IMR-90 (cell line): ENCODE measurements at regions not wholly inside any gene's neighbourhood (a gene's known extent, or its start where the extent isn't known, plus 50 kb on each side); places are given as distances from the start of the nearest gene placed in this dataset.

ENCODE experiments used
- ATAC-seq: fragments of 200-7000 bp; cut with Tn5 transposase; 2 replicates; pipeline ENCODE4 v1.9.1; 2020; ENCODE audit warnings: low read depth, mild to moderate bottlenecking, moderate library complexity
- BruUV-seq: library from RNA; stranded (reverse); fragments of 400-500 nt; replicated peaks from 2 replicates; lab custom pipeline; 2021; lab: Mats Ljungman, UMichigan
- CTCF ChIA-PET: fragments of 300-600 bp; formaldehyde crosslinking; extraction: SDS; loops from one replicate; lab custom pipeline; 2021; ENCODE audit warnings: antibody characterized with exemption; lab: Yijun Ruan, JAX
- POLR2A ChIA-PET: fragments of 300-600 bp; sonication (Branson Sonifier 250); formaldehyde crosslinking; loops from one replicate; lab custom pipeline; 2022; ENCODE audit warnings: antibody characterized with exemption; ENCODE audit not compliant: unreplicated experiment; lab: Charles Lee
- DNase-seq: peaks from one replicate; pipeline ENCODE4 v3.0.0; 2013
- H2AFZ ChIP-seq: replicated peaks from 2 replicates; pipeline ENCODE3; 2013; ENCODE audit warnings: low read length, mild to moderate bottlenecking; ENCODE audit not compliant: poor library complexity
- H2AK5ac ChIP-seq: 2 replicates; pipeline ENCODE4 v1.6.1; 2013; ENCODE audit warnings: low read depth, low read length, inconsistent platforms
- H2AK9ac ChIP-seq: replicated peaks from 2 replicates; pipeline ENCODE3; 2013; ENCODE audit warnings: mild to moderate bottlenecking, low read depth, low read length, moderate library complexity; ENCODE audit not compliant: poor library complexity
- H2BK120ac ChIP-seq: 2 replicates; pipeline ENCODE4 v1.6.1; 2013; ENCODE audit warnings: low read depth, low read length, inconsistent platforms
- H2BK15ac ChIP-seq: 3 replicates; pipeline ENCODE4 v1.6.1; 2013; ENCODE audit warnings: low read depth, low read length, inconsistent platforms
- H2BK20ac ChIP-seq: 2 replicates; pipeline ENCODE4 v1.6.1; 2013; ENCODE audit warnings: low read depth, mild to moderate bottlenecking, inconsistent platforms, low read length, moderate library complexity
- H2BK5ac ChIP-seq: 2 replicates; pipeline ENCODE4 v1.6.1; 2013; ENCODE audit warnings: mild to moderate bottlenecking, low read depth, low read length, inconsistent platforms; ENCODE audit not compliant: poor library complexity, severe bottlenecking
- H3K14ac ChIP-seq: replicated peaks from 2 replicates; pipeline ENCODE4 v1.6.1; 2013; ENCODE audit warnings: low read depth, low read length, inconsistent platforms
- H3K18ac ChIP-seq: 2 replicates; pipeline ENCODE4 v1.6.1; 2013; ENCODE audit warnings: low read depth, low read length, control low read depth
- H3K23ac ChIP-seq: 2 replicates; pipeline ENCODE4 v1.6.1; 2013; ENCODE audit warnings: low read depth, low read length, inconsistent platforms
- H3K27ac ChIP-seq: 2 replicates; pipeline ENCODE4 v1.5.1; 2013; ENCODE audit warnings: mild to moderate bottlenecking, control low read depth, low read length; ENCODE audit not compliant: insufficient read depth
- H3K27me3 ChIP-seq: 2 replicates; pipeline ENCODE4 v1.6.1; 2013; ENCODE audit warnings: low read length; ENCODE audit not compliant: control insufficient read depth, insufficient read depth
- H3K36me3 ChIP-seq: 2 replicates; pipeline ENCODE4 v1.6.1; 2013; ENCODE audit warnings: low read length, mixed read lengths; ENCODE audit not compliant: control insufficient read depth, insufficient read depth
- H3K4ac ChIP-seq: 2 replicates; pipeline ENCODE4 v1.6.1; 2013; ENCODE audit warnings: low read depth, low read length, inconsistent platforms
- H3K4me1 ChIP-seq: 2 replicates; pipeline ENCODE4 v1.6.1; 2013; ENCODE audit warnings: low read length, mixed read lengths; ENCODE audit not compliant: control insufficient read depth, insufficient read depth
- H3K4me2 ChIP-seq: 2 replicates; pipeline ENCODE4 v1.6.1; 2013; ENCODE audit warnings: low read depth, mild to moderate bottlenecking, control low read depth, low read length, moderate library complexity
- H3K4me3 ChIP-seq: 2 replicates; pipeline ENCODE4 v1.5.1; 2013; ENCODE audit warnings: low read depth, mild to moderate bottlenecking, control low read depth, low read length, moderate library complexity; ENCODE audit not compliant: insufficient read depth
- H3K56ac ChIP-seq: 2 replicates; pipeline ENCODE4 v1.6.1; 2013; ENCODE audit warnings: low read length, inconsistent platforms; ENCODE audit not compliant: insufficient read depth; ENCODE audit errors: extremely low read depth
- H3K79me1 ChIP-seq, 2 experiments: 2 replicates each; pipeline ENCODE4 v1.6.1; 2013; ENCODE audit warnings: low read length in 2 of 2, inconsistent platforms in 1 of 2, low read depth in 1 of 2
- H3K9ac ChIP-seq: 2 replicates; pipeline ENCODE4 v1.6.1; 2013; ENCODE audit warnings: low read depth, low read length, control low read depth
- H3K9me1 ChIP-seq: 2 replicates; pipeline ENCODE4 v1.6.1; 2013; ENCODE audit warnings: low read length, inconsistent platforms; ENCODE audit not compliant: insufficient read depth
- H3K9me3 ChIP-seq: 2 replicates; pipeline ENCODE4 v1.6.1; 2013; ENCODE audit warnings: low read length; ENCODE audit not compliant: control insufficient read depth, insufficient read depth
- H4K20me1 ChIP-seq: 2 replicates; pipeline ENCODE4 v1.6.1; 2013; ENCODE audit warnings: low read length, inconsistent platforms; ENCODE audit not compliant: insufficient read depth
- H4K5ac ChIP-seq: 2 replicates; pipeline ENCODE4 v1.6.1; 2013; ENCODE audit warnings: mild to moderate bottlenecking, low read depth, low read length, control low read depth
- H4K8ac ChIP-seq, 2 experiments: 2 replicates each; pipeline ENCODE4 v1.6.1; 2013; ENCODE audit warnings: low read depth in 2 of 2, low read length in 2 of 2, control low read depth in 1 of 2, inconsistent platforms in 1 of 2
- H4K91ac ChIP-seq: 2 replicates; pipeline ENCODE4 v1.6.1; 2013; ENCODE audit warnings: low read depth, low read length, inconsistent platforms; ENCODE audit not compliant: insufficient read depth
- CEBPB ChIP-seq: IDR thresholded peaks from 2 replicates; pipeline ENCODE4 v1.6.1; 2012; ENCODE audit warnings: low read depth, low read length, improper control_type of control experiment
- CTCF ChIP-seq: conservative IDR thresholded peaks from 2 replicates; pipeline ENCODE4 v1.5.1; 2012; ENCODE audit warnings: mild to moderate bottlenecking, low read depth, low read length, improper control_type of control experiment
- MAZ ChIP-seq: IDR thresholded peaks from 2 replicates; pipeline ENCODE4 v1.6.1; 2012; ENCODE audit warnings: low read depth, mild to moderate bottlenecking, low read length, improper control_type of control experiment, moderate library complexity, borderline replicate concordance
- MXI1 ChIP-seq: IDR thresholded peaks from 2 replicates; pipeline ENCODE4 v1.6.1; 2012; ENCODE audit warnings: low read depth, mild to moderate bottlenecking, low read length, moderate library complexity, borderline replicate concordance
- POLR2A ChIP-seq: IDR thresholded peaks from 2 replicates; pipeline ENCODE4 v1.6.1; 2012; ENCODE audit warnings: mild to moderate bottlenecking, low read depth, low read length
- SMC3 ChIP-seq: fragments of 150-350 bp; IDR thresholded peaks from 2 replicates; pipeline ENCODE4 v1.6.1; 2016; ENCODE audit warnings: low read depth, mild to moderate bottlenecking, antibody characterized with exemption, low read length, moderate library complexity
- WGBS, 2 experiments: methylation state at CpG; one replicate each; pipeline versions ENCODE4 v1.1.5 to v1.1.7; 2013; ENCODE audit warnings: missing lambda C conversion rate in 2 of 2; ENCODE audit not compliant: insufficient read length in 1 of 2; ENCODE audit errors: extremely low coverage in 2 of 2; 5-methylcytosine and 5-hydroxymethylcytosine counted together
- dilution Hi-C: fragments of 300-500 bp; cut with HindIII; formaldehyde crosslinking; loops from one replicate; pipeline ENCODE4 v1.14.3; 2018; ENCODE audit warnings: low sequenced_read_pairs; ENCODE audit not compliant: unreplicated experiment
- in situ Hi-C: fragments of 300-500 bp; cut with MboI; formaldehyde crosslinking; loops from 3 replicates; pipeline ENCODE4 v1.14.3; 2019; ENCODE audit warnings: low sequenced_read_pairs, inconsistent platforms, mixed read lengths
- intact Hi-C: fragments of 100-400 bp; cut with micrococcal nuclease; formaldehyde crosslinking; loops from 2 replicates; pipeline ENCODE4 v1.10.0; 2022
- TF ChIP-seq, protein P1 (sequence below): fragments of 150-350 bp; IDR thresholded peaks from 2 replicates; pipeline ENCODE4 v1.6.1; 2016; ENCODE audit warnings: low read depth, mild to moderate bottlenecking, low read length, moderate library complexity, borderline replicate concordance

- dilution Hi-C loops = no loop called here
- intact Hi-C loops = no loop called here
- no CpG with 5 or more reads among the region's 1 CpG for WGBS, 2 experiments
- no peaks in the 10 kb centered on the region for H3K36me3 ChIP-seq
- H3K9ac ChIP-seq = no peak overlapping the region
- no peak for ATAC-seq
- no peaks in the 10 kb centered on the region for H3K27me3 ChIP-seq
- H3K4me3 ChIP-seq = no peak overlapping the region
- H2AK9ac ChIP-seq = no peak overlapping the region
- H2AK5ac ChIP-seq = no peak overlapping the region
- H3K56ac ChIP-seq = no peak overlapping the region
- CTCF ChIA-PET = no interaction called here
- H3K4me1 ChIP-seq = no peaks in the 10 kb centered on the region
- no peaks in the 10 kb centered on the region for H3K79me1 ChIP-seq
- H4K91ac ChIP-seq = no peak overlapping the region
- no peak overlapping the region for H2AFZ ChIP-seq
- H4K8ac ChIP-seq = no peak overlapping the region
- no TSS peak for BruUV-seq
- no peak for DNase-seq
- no peak overlapping the region for H2BK15ac ChIP-seq
- POLR2A ChIA-PET = no interaction called here
- TF ChIP-seq CTCF (no peak), POLR2A (no peak), SMC3 (no peak), MXI1 (no peak), CEBPB (no peak), MAZ (no peak)
- TF ChIP-seq, protein P1, sequence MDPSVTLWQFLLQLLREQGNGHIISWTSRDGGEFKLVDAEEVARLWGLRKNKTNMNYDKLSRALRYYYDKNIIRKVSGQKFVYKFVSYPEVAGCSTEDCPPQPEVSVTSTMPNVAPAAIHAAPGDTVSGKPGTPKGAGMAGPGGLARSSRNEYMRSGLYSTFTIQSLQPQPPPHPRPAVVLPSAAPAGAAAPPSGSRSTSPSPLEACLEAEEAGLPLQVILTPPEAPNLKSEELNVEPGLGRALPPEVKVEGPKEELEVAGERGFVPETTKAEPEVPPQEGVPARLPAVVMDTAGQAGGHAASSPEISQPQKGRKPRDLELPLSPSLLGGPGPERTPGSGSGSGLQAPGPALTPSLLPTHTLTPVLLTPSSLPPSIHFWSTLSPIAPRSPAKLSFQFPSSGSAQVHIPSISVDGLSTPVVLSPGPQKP = no peak
- no peak overlapping the region for H2BK120ac ChIP-seq
- H3K9me1 ChIP-seq = no peaks in the 10 kb centered on the region
- H3K9me3 ChIP-seq = peaks cover 5% of the 10 kb centered on the region
- H4K5ac ChIP-seq = no peak overlapping the region
- no peaks in the 10 kb centered on the region for H4K20me1 ChIP-seq
- no peak overlapping the region for H3K4me2 ChIP-seq
- H2BK20ac ChIP-seq = no peak overlapping the region
- no peak overlapping the region for H3K23ac ChIP-seq
- H2BK5ac ChIP-seq = no peak overlapping the region
- H3K4ac ChIP-seq = no peak overlapping the region
- in situ Hi-C loops = no loop called here
- no peak overlapping the region for H3K27ac ChIP-seq
- no peak overlapping the region for H3K14ac ChIP-seq
- no peak overlapping the region for H3K18ac ChIP-seq
Observed at GRCh38 chr5:130529111-130529510, 624.8 kb downstream of the CHSY3 start.
